ENCODE measurements at regions not wholly inside any gene's neighbourhood (a gene's known extent, or its start where the extent isn't known, plus 50 kb on each side); places are given as distances from the start of the nearest gene placed in this dataset.

GRCh38 chr20:59377842-59378241, 77.4 kb downstream of the EDN3 start:
- TF ChIP-seq CTCF (IDR thresholded peaks at IDR 0.05) = no peak
- TF ChIP-seq POLR2A (IDR thresholded peaks at IDR 0.05) = no peak
